ENCODE measurements at regions not wholly inside any gene's neighbourhood (a gene's known extent, or its start where the extent isn't known, plus 50 kb on each side); places are given as distances from the start of the nearest gene placed in this dataset.

- DNase-seq (ENCODE audit: low read depth in 2 of 2) = peak; percentile 42 to 49
Measured at GRCh38 chr2:64283641-64284361, 139.6 kb upstream of the PELI1 start.

- no peak for DNase-seq (ENCODE audit: low read depth in 2 of 2)
Measured at GRCh38 chr2:64284751-64285150, 140.5 kb upstream of the PELI1 start.

DNA sequence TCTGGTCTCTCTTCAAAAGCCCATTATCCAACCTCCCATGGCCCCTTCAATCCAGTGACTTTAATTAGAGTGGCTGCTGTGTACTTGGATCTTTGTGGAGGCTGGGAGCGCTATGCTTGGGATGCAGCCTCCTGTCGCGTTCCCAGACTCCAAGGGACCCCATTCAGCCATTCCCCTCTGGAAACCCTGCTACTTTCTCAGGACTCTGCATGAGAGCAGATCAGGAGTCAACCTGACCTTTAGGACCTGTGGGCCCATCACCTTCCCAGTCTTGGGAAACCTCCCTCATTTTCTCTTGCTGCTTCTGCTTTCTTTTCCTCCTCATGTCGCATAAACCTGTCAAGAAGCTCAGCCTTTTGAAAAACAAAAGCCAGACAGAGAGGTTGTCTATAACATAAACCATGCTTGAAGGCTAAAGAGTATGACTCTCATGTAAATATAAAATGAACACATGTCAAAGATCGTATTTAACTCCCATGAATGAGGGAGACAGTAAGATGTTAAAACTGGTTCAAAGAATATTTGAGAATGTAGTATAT, 143.1 kb upstream of the PELI1 start:
- no peak for DNase-seq (ENCODE audit: low read depth in 2 of 2)

- peak; percentile 90 to 91 for DNase-seq (ENCODE audit: low read depth in 2 of 2)
Measured at GRCh38 chr2:64288321-64289193, 144.3 kb upstream of the PELI1 start.

DNA sequence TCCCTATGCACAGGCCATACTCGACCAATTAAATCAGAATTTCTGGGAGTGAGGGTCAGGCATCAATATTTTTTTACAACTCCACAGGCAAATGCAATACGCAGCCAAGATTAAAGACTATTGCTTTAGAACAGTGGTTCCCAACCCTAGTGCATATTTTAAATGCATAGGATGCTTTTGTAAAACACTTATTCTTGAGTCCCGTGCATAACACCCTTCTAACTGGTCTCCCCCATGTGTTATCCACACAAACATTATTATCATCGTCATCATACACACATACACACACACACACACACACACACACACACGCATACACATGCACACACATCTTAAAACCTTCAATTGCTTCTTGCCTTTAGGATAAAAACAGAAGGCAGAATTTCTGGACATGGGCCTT, 145.0 kb upstream of the PELI1 start:
- DNase-seq (ENCODE audit: low read depth in 2 of 2) = peak in 1 of 2 experiments; percentile 30

GRCh38 chr2:64289737-64290136, 145.5 kb upstream of the PELI1 start:
- no peak for DNase-seq (ENCODE audit: low read depth in 2 of 2)

DNA sequence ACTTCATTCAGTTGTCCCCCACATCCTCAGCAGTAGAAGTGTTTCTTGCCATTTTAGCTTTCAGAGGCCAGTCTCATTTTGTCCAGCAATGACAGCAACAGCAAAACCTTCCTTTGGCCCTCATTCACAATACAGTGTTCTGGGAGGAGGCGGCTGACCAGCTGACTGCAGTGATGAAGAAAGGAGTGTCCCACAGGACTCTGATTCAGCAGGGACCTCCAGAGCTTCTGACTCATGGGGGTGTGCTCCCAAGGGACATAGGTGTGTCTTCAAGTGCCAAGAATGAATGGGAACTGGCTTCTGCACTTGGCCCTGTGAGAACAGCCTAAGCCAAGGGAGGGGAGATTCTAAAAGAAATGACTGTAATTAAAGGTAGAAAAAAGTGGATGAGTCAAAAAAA, 147.0 kb upstream of the PELI1 start:
- DNase-seq (ENCODE audit: low read depth in 2 of 2) = no peak

GRCh38 chr2:64295326-64296139, 151.3 kb upstream of the PELI1 start:
- DNase-seq (ENCODE audit: low read depth in 2 of 2) = no peak

DNA sequence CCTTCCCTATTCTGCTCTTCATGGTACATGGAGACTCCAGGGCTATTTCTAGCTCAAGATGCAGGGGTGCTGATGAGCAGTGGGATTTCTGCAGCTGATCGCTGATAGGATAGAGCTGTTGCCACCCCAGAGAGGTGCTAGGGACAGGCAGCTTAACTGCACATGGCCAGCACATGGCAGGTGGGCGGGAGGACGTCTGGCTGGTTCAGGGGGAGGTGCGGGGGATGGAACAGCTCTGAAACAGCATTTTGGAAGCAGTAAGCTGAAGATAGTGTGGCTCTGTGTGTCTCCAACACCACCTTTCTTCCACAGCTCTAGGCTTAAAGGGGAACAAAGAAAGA, 151.9 kb upstream of the PELI1 start:
- no peak for DNase-seq (ENCODE audit: low read depth in 2 of 2)

GRCh38 chr2:64296695-64297346, 152.6 kb upstream of the PELI1 start:
- no peak for DNase-seq (ENCODE audit: low read depth in 2 of 2)

DNA sequence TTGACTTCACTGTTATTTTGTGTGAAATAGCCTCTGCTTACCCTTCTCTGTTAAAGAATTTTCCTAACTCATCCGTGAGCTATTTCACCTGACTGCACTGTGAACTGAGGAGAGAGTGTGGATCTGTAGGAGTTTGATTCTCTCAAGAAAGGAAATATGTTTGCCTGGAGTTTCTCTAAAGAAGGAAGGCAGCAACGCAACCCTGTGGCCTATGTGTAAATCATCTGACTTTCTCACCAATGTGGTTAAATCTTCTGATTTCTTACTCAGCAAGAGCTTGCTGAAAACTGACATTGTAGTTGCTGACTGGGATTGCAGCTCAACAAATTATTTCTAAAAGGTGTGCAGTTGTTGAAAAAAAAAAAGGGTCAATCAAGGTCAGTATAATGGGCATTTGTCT, 153.9 kb upstream of the PELI1 start:
- no peak for DNase-seq (ENCODE audit: low read depth in 2 of 2)

GRCh38 chr2:64300066-64300465, 153.9 kb upstream of the LGALSL start:
- DNase-seq (ENCODE audit: low read depth in 2 of 2) = no peak

- DNase-seq (ENCODE audit: low read depth in 2 of 2) = no peak
Measured at GRCh38 chr2:64303250-64303649, 150.7 kb upstream of the LGALSL start.

DNA sequence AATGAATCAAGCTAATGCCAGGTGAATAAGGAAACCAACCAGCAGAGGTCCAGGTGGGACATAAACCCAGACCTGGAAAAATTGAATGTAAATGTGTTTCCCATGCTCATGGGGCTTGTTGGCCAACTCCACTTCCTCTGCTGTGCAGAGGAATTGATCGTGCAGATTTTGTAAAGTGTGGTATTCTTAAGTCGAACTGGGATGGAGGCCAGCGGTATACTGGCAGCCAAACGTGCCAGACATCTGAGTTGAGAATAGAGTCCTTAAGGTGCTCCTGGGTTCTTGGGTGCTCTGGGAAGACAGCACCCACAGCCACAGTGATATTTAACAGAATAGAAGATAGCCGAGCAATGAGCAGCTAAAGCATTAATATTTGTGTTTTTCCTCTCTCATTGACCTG, 146.5 kb upstream of the LGALSL start:
- DNase-seq (ENCODE audit: low read depth in 2 of 2) = no peak

DNA sequence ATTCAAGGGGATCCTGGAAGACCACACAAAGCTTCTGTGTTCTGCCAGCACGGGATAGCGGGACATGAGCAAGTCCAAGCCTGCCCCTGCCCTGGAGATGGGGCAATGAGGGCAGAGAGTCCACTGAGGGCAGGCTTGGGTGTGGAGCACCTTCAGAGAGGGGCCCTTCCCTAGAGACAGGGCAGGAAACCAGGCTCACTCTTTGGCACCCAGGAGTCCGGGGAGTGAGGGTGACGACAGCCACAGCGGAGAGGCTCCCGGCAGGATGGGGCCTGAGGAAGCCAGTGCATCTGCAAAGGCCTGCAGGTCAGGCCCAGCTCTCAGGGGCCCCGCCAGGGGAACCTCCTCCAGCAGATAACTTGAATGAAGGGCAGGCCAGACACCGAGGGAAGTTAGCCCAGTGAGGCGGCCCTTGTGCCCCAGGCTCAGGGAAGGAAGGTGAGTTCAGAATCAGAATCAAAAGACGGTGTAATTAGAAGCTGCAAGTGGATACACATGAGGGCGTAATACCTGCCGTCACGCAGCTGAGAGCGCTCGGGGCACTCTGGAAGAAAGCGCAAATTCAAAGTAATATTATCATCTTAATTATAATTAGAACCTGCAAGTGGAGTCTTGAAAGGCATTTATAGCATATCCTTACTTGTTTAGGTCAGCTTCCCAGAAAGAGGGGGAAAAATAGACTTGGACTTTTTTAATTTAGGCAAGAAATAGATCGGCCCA, 142.6 kb upstream of the LGALSL start:
- DNase-seq (ENCODE audit: low read depth in 2 of 2) = no peak

DNA sequence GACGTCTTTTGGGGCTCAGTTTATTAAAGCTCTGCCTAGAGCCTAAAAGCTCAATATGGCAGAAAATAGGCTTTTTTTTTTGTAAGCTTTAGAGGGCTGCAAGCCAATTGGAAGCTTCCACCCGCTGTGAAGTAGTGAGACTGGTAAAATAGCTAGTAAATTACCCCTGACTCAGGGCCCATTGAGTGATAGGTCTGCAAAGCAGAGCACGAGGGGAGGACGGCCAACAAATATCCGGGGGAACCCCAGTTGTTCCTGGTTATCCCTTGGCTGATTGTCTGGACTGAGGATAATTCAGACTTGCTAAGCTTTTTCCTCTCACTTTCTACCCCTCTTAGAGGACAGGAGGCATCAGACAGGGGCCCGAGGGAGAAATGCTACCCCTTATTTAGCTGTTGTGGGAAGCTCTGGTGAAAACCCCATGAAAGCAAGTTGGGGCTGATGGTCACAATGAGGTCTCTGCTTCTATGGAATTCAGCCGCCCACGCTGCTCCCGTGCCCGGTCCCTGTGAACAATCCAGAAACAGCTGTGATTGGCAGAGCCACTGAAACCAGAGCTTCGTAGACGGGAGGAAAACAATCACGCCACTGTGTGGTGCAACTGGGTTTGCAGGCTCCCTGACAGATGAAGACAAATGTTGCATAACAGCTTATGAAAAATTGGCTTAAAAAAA, 141.9 kb upstream of the LGALSL start:
- DNase-seq (ENCODE audit: low read depth in 2 of 2) = peak; percentile 63 to 69

DNA sequence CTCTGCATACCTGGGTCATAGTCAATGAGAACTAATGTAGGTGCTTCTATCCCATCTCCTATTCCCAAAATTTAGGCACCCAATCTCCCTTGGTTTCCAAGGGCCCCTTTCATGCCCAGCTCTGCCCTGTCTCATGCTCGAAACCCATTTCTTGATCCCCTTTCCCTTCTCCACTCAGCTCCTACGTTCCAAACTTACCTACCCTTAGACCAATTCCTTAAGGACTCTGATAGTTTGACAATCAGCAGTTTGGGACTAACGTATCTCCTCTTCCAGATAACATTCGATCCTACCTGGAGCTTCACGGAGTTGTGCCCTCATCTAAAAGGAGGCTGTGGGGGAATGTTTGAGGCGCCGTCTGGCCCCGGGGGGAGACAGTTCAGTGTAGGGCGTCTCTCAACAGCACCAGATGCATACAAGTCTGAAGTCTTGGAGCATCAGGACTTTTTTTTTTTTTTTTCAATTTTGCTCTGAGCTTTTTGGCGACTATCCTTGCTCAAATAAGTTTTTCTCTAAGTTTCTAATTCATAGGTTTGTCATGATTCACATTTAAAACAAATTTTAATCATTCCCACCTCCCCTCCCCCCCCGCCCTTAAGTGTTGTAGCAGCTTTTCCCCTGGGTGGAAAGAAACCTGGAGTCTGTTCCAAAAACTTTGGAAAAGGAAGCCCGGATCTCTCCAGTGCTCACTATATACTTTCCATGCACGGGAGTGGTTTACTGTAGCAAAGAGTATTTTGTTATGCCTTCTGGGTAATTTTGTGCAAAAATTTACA, 141.2 kb upstream of the LGALSL start:
- no peak for DNase-seq (ENCODE audit: low read depth in 2 of 2)

- no peak for DNase-seq (ENCODE audit: low read depth in 2 of 2)
Measured at GRCh38 chr2:64313398-64313723, 140.6 kb upstream of the LGALSL start.

GRCh38 chr2:64315291-64315960, 138.5 kb upstream of the LGALSL start:
- DNase-seq (ENCODE audit: low read depth in 2 of 2) = no peak
